GM12878 (cell line): ENCODE measurements at regions not wholly inside any gene's neighbourhood (a gene's known extent, or its start where the extent isn't known, plus 50 kb on each side); places are given as distances from the start of the nearest gene placed in this dataset.

ENCODE experiments used
- EP300 ChIP-seq, 2 experiments: fragments of 150-350 bp in 1 of 2; IDR thresholded peaks; 2 replicates each; pipeline ENCODE4 v1.6.1; 2011 to 2012; ENCODE audit warnings: low read depth in 2 of 2, low read length in 2 of 2, borderline replicate concordance in 1 of 2, improper control_type of control experiment in 1 of 2, inconsistent platforms in 1 of 2; ENCODE audit not compliant: control insufficient read depth in 1 of 2
- GABPA ChIP-seq: IDR thresholded peaks from 2 replicates; pipeline ENCODE4 v1.6.1; 2014; ENCODE audit warnings: antibody characterized with exemption, low read depth, mild to moderate bottlenecking, inconsistent platforms
- HCFC1 ChIP-seq: fragments of 150-350 bp; IDR thresholded peaks from 2 replicates; pipeline ENCODE4 v1.6.1; 2014; ENCODE audit warnings: low read length
- MTA3 ChIP-seq: IDR thresholded peaks from 2 replicates; pipeline ENCODE4 v1.6.1; 2012; ENCODE audit warnings: low read length, inconsistent platforms, borderline replicate concordance
- NR2F1 ChIP-seq: fragments of 450-650 bp; conservative IDR thresholded peaks from 2 replicates; pipeline ENCODE4 v1.6.1; 2017; ENCODE audit warnings: mild to moderate bottlenecking
- RB1 ChIP-seq: fragments of 450-650 bp; formaldehyde crosslinking; IDR thresholded peaks from 2 replicates; pipeline ENCODE4 v1.6.1; 2017; ENCODE audit warnings: mild to moderate bottlenecking, borderline replicate concordance
- STAT3 ChIP-seq: IDR thresholded peaks from 2 replicates; pipeline ENCODE4 v1.6.1; 2011; ENCODE audit warnings: low read depth, low read length, improper control_type of control experiment
- TCF12 ChIP-seq: IDR thresholded peaks from 2 replicates; pipeline ENCODE4 v1.6.1; 2011; ENCODE audit warnings: low read depth, mild to moderate bottlenecking, low read length
- YBX1 ChIP-seq: fragments of 450-650 bp; IDR thresholded peaks from 2 replicates; pipeline ENCODE4 v1.6.1; 2016; ENCODE audit warnings: antibody characterized with exemption
- ZBED1 ChIP-seq: IDR thresholded peaks from 2 replicates; pipeline ENCODE4 v1.6.1; 2016; ENCODE audit warnings: borderline replicate concordance
- ZNF207 ChIP-seq: fragments of 450-650 bp; IDR thresholded peaks from 2 replicates; pipeline ENCODE4 v1.6.1; 2014; ENCODE audit warnings: antibody characterized with exemption, mild to moderate bottlenecking, borderline replicate concordance
- ZNF274 ChIP-seq: IDR thresholded peaks from one replicate; pipeline ENCODE4 v1.8.0; 2011; ENCODE audit not compliant: insufficient read length, insufficient read depth
- ZNF622 ChIP-seq: fragments of 450-650 bp; IDR thresholded peaks from 2 replicates; pipeline ENCODE4 v1.6.1; 2017; ENCODE audit warnings: mild to moderate bottlenecking, inconsistent platforms
- TF ChIP-seq, protein P1 (sequence below): fragments of 450-650 bp; IDR thresholded peaks from 2 replicates; pipeline ENCODE4 v1.6.1; 2016; ENCODE audit warnings: mild to moderate bottlenecking
- TF ChIP-seq, protein P2 (sequence below): fragments of 450-650 bp; IDR thresholded peaks from 2 replicates; pipeline ENCODE4 v1.6.1; 2017; ENCODE audit warnings: mild to moderate bottlenecking, moderate library complexity
- TF ChIP-seq, protein P3 (sequence below): IDR thresholded peaks from 2 replicates; pipeline ENCODE4 v1.6.1; 2011; ENCODE audit warnings: mild to moderate bottlenecking, low read depth, low read length, moderate library complexity; ENCODE audit not compliant: insufficient replicate concordance
- TF ChIP-seq, protein P4 (sequence below): fragments of 450-650 bp; formaldehyde crosslinking; IDR thresholded peaks from 2 replicates; pipeline ENCODE4 v1.5.0; 2022; ENCODE audit warnings: mild to moderate bottlenecking, missing genetic modification characterization
- TF ChIP-seq, protein P5 (sequence below): IDR thresholded peaks from 2 replicates; pipeline ENCODE4 v1.6.1; 2011; ENCODE audit warnings: borderline replicate concordance, low read depth, mild to moderate bottlenecking, moderate library complexity, low read length; ENCODE audit not compliant: insufficient read depth, poor library complexity, severe bottlenecking
- TF ChIP-seq, protein P6 (sequence below): IDR thresholded peaks from 2 replicates; pipeline ENCODE4 v1.6.1; 2012; ENCODE audit warnings: low read depth, low read length, improper control_type of control experiment

DNA sequence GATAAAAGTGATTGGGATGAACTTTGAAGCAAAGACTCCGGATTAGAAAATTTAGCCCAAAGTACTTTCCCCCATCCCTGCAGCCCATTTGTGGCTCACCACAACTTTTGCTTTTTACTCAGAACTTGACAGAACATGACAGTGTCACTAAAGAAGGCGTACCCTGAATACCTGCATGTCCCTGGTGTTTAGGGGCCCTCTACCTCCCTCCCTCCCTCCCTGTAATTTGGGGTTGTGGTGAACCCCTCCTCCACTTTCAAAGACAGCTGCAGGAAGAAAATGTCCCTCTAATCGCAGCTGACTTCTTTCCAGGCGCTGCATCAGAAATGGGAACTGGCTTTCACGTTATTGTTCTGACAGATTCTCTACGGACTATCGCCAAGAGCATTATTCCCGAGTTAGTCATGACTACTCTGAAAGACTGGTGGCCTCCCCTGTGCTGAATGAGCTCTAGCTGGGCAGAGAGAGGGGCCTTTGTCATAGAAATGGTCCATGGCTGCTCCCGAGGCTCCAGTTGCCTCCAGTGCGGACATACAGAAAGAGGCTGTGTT lies 93.2 kb upstream of the ARHGEF3 start (continued):
- TF ChIP-seq NR2F1 (no peak), GABPA (0 out of 2 replicates have a peak, but pooled peaks have one; percentile 45), MTA3 (peak; percentile 91; the same call in 1 of the 2 replicates), ZNF274 (no peak), YBX1 (no peak), EP300 (IDR thresholded peaks at IDR 0.05; ENCODE audit: borderline replicate concordance in 1 of 2, control insufficient read depth in 1 of 2, low read depth in 2 of 2, low read length in 2 of 2) (no peak), ZNF207 (no peak), STAT3 (no peak), TCF12 (no peak), ZNF622 (no peak), HCFC1 (no peak), RB1 (no peak), ZBED1 (peak; percentile 87)
- TF ChIP-seq, protein P1, sequence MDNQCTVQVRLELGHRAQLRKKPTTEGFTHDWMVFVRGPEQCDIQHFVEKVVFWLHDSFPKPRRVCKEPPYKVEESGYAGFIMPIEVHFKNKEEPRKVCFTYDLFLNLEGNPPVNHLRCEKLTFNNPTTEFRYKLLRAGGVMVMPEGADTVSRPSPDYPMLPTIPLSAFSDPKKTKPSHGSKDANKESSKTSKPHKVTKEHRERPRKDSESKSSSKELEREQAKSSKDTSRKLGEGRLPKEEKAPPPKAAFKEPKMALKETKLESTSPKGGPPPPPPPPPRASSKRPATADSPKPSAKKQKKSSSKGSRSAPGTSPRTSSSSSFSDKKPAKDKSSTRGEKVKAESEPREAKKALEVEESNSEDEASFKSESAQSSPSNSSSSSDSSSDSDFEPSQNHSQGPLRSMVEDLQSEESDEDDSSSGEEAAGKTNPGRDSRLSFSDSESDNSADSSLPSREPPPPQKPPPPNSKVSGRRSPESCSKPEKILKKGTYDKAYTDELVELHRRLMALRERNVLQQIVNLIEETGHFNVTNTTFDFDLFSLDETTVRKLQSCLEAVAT, result no peak
- TF ChIP-seq, protein P2, sequence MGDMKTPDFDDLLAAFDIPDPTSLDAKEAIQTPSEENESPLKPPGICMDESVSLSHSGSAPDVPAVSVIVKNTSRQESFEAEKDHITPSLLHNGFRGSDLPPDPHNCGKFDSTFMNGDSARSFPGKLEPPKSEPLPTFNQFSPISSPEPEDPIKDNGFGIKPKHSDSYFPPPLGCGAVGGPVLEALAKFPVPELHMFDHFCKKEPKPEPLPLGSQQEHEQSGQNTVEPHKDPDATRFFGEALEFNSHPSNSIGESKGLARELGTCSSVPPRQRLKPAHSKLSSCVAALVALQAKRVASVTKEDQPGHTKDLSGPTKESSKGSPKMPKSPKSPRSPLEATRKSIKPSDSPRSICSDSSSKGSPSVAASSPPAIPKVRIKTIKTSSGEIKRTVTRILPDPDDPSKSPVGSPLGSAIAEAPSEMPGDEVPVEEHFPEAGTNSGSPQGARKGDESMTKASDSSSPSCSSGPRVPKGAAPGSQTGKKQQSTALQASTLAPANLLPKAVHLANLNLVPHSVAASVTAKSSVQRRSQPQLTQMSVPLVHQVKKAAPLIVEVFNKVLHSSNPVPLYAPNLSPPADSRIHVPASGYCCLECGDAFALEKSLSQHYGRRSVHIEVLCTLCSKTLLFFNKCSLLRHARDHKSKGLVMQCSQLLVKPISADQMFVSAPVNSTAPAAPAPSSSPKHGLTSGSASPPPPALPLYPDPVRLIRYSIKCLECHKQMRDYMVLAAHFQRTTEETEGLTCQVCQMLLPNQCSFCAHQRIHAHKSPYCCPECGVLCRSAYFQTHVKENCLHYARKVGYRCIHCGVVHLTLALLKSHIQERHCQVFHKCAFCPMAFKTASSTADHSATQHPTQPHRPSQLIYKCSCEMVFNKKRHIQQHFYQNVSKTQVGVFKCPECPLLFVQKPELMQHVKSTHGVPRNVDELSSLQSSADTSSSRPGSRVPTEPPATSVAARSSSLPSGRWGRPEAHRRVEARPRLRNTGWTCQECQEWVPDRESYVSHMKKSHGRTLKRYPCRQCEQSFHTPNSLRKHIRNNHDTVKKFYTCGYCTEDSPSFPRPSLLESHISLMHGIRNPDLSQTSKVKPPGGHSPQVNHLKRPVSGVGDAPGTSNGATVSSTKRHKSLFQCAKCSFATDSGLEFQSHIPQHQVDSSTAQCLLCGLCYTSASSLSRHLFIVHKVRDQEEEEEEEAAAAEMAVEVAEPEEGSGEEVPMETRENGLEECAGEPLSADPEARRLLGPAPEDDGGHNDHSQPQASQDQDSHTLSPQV, result no peak
- TF ChIP-seq, protein P3, sequence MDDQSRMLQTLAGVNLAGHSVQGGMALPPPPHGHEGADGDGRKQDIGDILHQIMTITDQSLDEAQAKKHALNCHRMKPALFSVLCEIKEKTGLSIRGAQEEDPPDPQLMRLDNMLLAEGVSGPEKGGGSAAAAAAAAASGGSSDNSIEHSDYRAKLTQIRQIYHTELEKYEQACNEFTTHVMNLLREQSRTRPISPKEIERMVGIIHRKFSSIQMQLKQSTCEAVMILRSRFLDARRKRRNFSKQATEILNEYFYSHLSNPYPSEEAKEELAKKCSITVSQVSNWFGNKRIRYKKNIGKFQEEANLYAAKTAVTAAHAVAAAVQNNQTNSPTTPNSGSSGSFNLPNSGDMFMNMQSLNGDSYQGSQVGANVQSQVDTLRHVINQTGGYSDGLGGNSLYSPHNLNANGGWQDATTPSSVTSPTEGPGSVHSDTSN, result no peak
- TF ChIP-seq, protein P4, sequence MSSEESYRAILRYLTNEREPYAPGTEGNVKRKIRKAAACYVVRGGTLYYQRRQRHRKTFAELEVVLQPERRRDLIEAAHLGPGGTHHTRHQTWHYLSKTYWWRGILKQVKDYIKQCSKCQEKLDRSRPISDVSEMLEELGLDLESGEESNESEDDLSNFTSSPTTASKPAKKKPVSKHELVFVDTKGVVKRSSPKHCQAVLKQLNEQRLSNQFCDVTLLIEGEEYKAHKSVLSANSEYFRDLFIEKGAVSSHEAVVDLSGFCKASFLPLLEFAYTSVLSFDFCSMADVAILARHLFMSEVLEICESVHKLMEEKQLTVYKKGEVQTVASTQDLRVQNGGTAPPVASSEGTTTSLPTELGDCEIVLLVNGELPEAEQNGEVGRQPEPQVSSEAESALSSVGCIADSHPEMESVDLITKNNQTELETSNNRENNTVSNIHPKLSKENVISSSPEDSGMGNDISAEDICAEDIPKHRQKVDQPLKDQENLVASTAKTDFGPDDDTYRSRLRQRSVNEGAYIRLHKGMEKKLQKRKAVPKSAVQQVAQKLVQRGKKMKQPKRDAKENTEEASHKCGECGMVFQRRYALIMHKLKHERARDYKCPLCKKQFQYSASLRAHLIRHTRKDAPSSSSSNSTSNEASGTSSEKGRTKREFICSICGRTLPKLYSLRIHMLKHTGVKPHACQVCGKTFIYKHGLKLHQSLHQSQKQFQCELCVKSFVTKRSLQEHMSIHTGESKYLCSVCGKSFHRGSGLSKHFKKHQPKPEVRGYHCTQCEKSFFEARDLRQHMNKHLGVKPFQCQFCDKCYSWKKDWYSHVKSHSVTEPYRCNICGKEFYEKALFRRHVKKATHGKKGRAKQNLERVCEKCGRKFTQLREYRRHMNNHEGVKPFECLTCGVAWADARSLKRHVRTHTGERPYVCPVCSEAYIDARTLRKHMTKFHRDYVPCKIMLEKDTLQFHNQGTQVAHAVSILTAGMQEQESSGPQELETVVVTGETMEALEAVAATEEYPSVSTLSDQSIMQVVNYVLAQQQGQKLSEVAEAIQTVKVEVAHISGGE, result no peak
- TF ChIP-seq, protein P5, sequence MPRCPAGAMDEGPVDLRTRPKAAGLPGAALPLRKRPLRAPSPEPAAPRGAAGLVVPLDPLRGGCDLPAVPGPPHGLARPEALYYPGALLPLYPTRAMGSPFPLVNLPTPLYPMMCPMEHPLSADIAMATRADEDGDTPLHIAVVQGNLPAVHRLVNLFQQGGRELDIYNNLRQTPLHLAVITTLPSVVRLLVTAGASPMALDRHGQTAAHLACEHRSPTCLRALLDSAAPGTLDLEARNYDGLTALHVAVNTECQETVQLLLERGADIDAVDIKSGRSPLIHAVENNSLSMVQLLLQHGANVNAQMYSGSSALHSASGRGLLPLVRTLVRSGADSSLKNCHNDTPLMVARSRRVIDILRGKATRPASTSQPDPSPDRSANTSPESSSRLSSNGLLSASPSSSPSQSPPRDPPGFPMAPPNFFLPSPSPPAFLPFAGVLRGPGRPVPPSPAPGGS, result peak; percentile 38
- TF ChIP-seq, protein P6, sequence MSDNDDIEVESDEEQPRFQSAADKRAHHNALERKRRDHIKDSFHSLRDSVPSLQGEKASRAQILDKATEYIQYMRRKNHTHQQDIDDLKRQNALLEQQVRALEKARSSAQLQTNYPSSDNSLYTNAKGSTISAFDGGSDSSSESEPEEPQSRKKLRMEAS, result no peak
